HEK293 (cell line): ENCODE measurements at regions not wholly inside any gene's neighbourhood (a gene's known extent, or its start where the extent isn't known, plus 50 kb on each side); places are given as distances from the start of the nearest gene placed in this dataset.

Experiments
- CTCF ChIA-PET: fragments of 350-600 bp; formaldehyde crosslinking; extraction: SDS; loops from one replicate; lab custom pipeline; 2021; ENCODE audit warnings: antibody characterized with exemption; lab: Yijun Ruan, JAX
- POLR2A ChIA-PET: fragments of 300-600 bp; formaldehyde crosslinking; extraction: SDS; loops from one replicate; lab custom pipeline; 2020; ENCODE audit warnings: antibody characterized with exemption, inconsistent platforms; lab: Yijun Ruan, JAX
- H3K27ac ChIP-seq: fragments of 200-500 bp; sonication (Bioruptor generic); 2 replicates; pipeline ENCODE4 v1.5.1; 2014; ENCODE audit warnings: low read depth, low read length, control low read depth, inconsistent platforms; ENCODE audit errors: extremely low read depth
- H3K36me3 ChIP-seq, 2 experiments: fragments of 200-500 bp in 1 of 2; sonication (Bioruptor generic) in 1 of 2; 1 replicate in 1 of 2; 2 replicates in 1 of 2; pipeline ENCODE4 v1.5.1; 2014 to 2017; ENCODE audit warnings: inconsistent platforms in 2 of 2, low read length in 2 of 2; ENCODE audit not compliant: control insufficient read depth in 2 of 2, insufficient read depth in 1 of 2
- H3K4me1 ChIP-seq: fragments of 200-500 bp; sonication (Bioruptor generic); 2 replicates; pipeline ENCODE4 v1.5.1; 2014; ENCODE audit warnings: mild to moderate bottlenecking, low read length, inconsistent platforms; ENCODE audit not compliant: control insufficient read depth, insufficient read depth
- H3K4me3 ChIP-seq: 2 replicates; pipeline ENCODE4 v1.5.1; 2011; ENCODE audit warnings: low read depth, mild to moderate bottlenecking, control low read depth, low read length, moderate library complexity
- H3K9me3 ChIP-seq: fragments of 200-500 bp; sonication (Bioruptor generic); 2 replicates; pipeline ENCODE4 v1.5.1; 2014; ENCODE audit warnings: low read depth, low read length, inconsistent platforms; ENCODE audit not compliant: control insufficient read depth, insufficient read depth
- RBAK ChIP-seq: fragments of 450-650 bp; formaldehyde crosslinking; IDR thresholded peaks from 2 replicates; pipeline ENCODE4 v1.5.1; 2016; ENCODE audit warnings: missing biosample characterization, missing genetic modification characterization
- SCRT1 ChIP-seq: fragments of 450-650 bp; formaldehyde crosslinking; IDR thresholded peaks from 2 replicates; pipeline ENCODE4 v1.5.1; 2016; ENCODE audit warnings: missing biosample characterization, missing genetic modification characterization, borderline replicate concordance
- SCRT2 ChIP-seq: fragments of 450-650 bp; formaldehyde crosslinking; IDR thresholded peaks from 2 replicates; pipeline ENCODE4 v1.5.1; 2016; ENCODE audit warnings: missing biosample characterization, missing genetic modification characterization
- YY1 ChIP-seq: fragments of 450-650 bp; formaldehyde crosslinking; IDR thresholded peaks from 2 replicates; pipeline ENCODE4 v1.5.1; 2018; ENCODE audit warnings: missing biosample characterization, missing genetic modification characterization
- ZNF114 ChIP-seq: fragments of 450-650 bp; formaldehyde crosslinking; IDR thresholded peaks from 2 replicates; pipeline ENCODE4 v1.5.0; 2017; ENCODE audit warnings: missing biosample characterization, missing genetic modification characterization
- ZNF121 ChIP-seq: fragments of 450-650 bp; formaldehyde crosslinking; IDR thresholded peaks from 2 replicates; pipeline ENCODE4 v1.5.1; 2016; ENCODE audit warnings: missing biosample characterization, missing genetic modification characterization
- ZNF133 ChIP-seq: fragments of 450-650 bp; formaldehyde crosslinking; IDR thresholded peaks from 2 replicates; pipeline ENCODE4 v1.5.1; 2016; ENCODE audit warnings: missing biosample characterization, missing genetic modification characterization
- ZNF140 ChIP-seq: fragments of 450-650 bp; formaldehyde crosslinking; IDR thresholded peaks from 2 replicates; pipeline ENCODE4 v1.5.1; 2016; ENCODE audit warnings: missing biosample characterization, missing genetic modification characterization
- ZNF211 ChIP-seq: fragments of 450-650 bp; formaldehyde crosslinking; IDR thresholded peaks from 2 replicates; pipeline ENCODE4 v1.5.1; 2016; ENCODE audit warnings: low read depth, missing biosample characterization, missing genetic modification characterization
- ZNF266 ChIP-seq: fragments of 450-650 bp; formaldehyde crosslinking; IDR thresholded peaks from 2 replicates; pipeline ENCODE4 v1.5.1; 2016; ENCODE audit warnings: missing biosample characterization, missing genetic modification characterization, low read depth
- ZNF473 ChIP-seq: fragments of 450-650 bp; formaldehyde crosslinking; IDR thresholded peaks from 2 replicates; pipeline ENCODE4 v1.5.1; 2017; ENCODE audit warnings: missing biosample characterization, missing genetic modification characterization
- ZNF629 ChIP-seq: fragments of 450-650 bp; formaldehyde crosslinking; IDR thresholded peaks from 2 replicates; pipeline ENCODE4 v1.5.1; 2017; ENCODE audit warnings: missing biosample characterization, missing genetic modification characterization
- ZNF664 ChIP-seq: fragments of 450-650 bp; formaldehyde crosslinking; IDR thresholded peaks from 2 replicates; pipeline ENCODE4 v1.5.1; 2016; ENCODE audit warnings: missing biosample characterization, missing genetic modification characterization
- TF ChIP-seq, protein P1 (sequence below): IDR thresholded peaks from 2 replicates; pipeline ENCODE4 v1.6.1; 2011; ENCODE audit warnings: mild to moderate bottlenecking, low read depth, low read length, borderline replicate concordance
- TF ChIP-seq, protein P2 (sequence below): fragments of 450-650 bp; formaldehyde crosslinking; IDR thresholded peaks from 2 replicates; pipeline ENCODE4 v1.5.1; 2017; ENCODE audit warnings: missing biosample characterization, missing genetic modification characterization
- TF ChIP-seq, protein P3 (sequence below): fragments of 450-650 bp; formaldehyde crosslinking; IDR thresholded peaks from 2 replicates; pipeline ENCODE4 v1.5.1; 2017; ENCODE audit warnings: missing biosample characterization, missing genetic modification characterization
- TF ChIP-seq, protein P4 (sequence below): fragments of 450-650 bp; formaldehyde crosslinking; IDR thresholded peaks from 2 replicates; pipeline ENCODE4 v1.5.1; 2017; ENCODE audit warnings: missing biosample characterization, missing genetic modification characterization
- TF ChIP-seq, protein P5 (sequence below): fragments of 450-650 bp; formaldehyde crosslinking; IDR thresholded peaks from 2 replicates; pipeline ENCODE4 v1.5.1; 2016; ENCODE audit warnings: missing biosample characterization, missing genetic modification characterization

DNA sequence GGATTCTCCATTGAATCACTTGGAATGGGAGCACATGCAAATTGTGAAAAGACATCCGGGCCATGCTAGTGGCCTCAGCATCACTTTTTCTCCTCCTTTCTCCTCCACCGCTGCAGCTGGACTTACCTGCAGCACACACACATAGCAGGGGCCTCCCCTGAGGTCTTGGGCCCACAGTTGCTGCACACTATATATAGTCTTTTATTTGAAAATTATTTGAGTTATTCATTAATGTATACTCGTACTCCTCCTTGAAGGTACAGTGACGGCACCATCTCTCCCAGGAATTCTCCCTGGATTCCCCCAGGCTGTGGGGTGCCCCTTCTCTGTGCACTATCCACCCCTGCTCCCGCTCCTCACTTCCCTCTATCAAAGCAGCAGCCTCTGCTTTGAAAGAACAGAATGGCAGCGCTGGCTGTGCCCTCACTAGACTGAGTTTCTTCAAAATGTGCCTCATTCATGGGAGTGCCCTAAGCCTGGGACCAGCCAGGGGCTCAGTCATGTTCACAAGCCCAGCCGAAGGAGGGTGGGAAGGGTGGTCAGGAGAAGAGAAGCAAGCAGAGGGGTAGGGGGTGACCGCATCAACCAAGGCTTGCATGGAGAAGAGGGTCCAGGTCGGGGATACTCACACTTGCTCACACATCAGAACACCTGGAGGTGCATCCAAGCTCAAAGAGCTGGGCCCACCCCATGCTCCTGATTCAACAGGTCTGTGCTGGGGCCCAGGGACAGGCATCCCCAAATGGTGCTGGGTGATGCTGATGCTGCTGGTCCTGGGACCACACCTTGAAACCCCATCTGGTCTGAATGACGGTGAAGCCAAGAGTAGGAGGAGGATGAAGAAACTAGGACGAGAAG lies 156.2 kb upstream of the ZMIZ1 start:
- ChIA-PET POLR2A (no interaction called here), CTCF (no interaction called here)
- Histone ChIP-seq H3K27ac (no peak overlapping the region), H3K9me3 (no peaks in the 10 kb centered on the region), H3K4me1 (no peaks in the 10 kb centered on the region), H3K4me3 (no peak overlapping the region), H3K36me3 (no peaks in the 10 kb centered on the region)
- TF ChIP-seq ZNF114 (tag by site-specific recombination): no peak
- TF ChIP-seq ZNF211 (tag by site-specific recombination): no peak
- peak; percentile 84 for TF ChIP-seq SCRT2 (tag by site-specific recombination)
- TF ChIP-seq SCRT1 (tag by site-specific recombination): peak; percentile 84

DNA sequence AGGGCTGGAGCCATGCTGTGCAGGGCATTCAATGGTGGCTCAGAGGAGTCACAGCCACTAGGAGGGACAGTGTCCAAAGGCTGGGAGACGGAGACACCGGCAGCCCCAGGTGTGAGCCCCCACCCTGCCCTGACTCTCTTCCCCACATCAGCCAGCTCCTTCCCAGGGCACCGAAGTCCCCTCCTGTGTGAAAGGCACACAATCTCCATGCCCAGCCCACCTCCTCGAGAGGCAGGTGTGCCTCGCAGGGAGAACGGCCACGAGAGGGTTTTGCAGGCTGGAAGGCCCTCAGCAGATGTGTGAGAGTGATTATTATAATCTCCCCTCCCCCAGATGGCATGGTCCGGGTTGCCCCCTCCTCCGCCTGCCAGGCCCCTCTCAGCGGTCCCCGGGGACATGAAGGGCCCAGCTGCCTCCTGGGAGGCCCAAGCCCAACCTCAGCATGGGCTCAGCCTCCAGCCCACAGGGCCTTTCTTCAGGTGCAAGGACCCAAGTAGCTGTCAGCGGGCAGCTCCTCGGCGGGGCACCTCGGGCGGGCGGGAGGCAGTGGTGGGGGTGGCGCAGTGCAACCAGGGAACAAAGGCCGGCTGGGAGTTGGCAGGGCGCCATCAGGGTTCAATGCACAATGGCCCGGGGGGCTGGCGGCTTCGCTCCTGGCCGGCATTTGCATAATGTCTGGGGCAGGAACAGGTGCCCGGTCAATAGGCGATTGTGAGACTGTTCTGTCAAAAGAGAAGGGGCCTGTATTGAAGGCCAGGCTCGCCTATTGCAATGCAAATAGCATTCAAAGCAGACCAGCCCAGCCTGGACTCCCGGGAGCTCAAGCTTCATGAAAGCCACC lies 155.3 kb upstream of the ZMIZ1 start:
- H3K27ac ChIP-seq: no peak overlapping the region
- H3K4me1 ChIP-seq: no peaks in the 10 kb centered on the region
- TF ChIP-seq, protein P1, sequence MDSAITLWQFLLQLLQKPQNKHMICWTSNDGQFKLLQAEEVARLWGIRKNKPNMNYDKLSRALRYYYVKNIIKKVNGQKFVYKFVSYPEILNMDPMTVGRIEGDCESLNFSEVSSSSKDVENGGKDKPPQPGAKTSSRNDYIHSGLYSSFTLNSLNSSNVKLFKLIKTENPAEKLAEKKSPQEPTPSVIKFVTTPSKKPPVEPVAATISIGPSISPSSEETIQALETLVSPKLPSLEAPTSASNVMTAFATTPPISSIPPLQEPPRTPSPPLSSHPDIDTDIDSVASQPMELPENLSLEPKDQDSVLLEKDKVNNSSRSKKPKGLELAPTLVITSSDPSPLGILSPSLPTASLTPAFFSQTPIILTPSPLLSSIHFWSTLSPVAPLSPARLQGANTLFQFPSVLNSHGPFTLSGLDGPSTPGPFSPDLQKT: no peak
- TF ChIP-seq ZNF473 (no peak), ZNF140 (no peak), ZNF664 (tag by site-specific recombination) (no peak), RBAK (no peak), ZNF266 (tag by site-specific recombination) (no peak), ZNF133 (tag by site-specific recombination) (no peak), YY1 (tag by site-specific recombination) (no peak), ZNF629 (tag by site-specific recombination) (no peak), ZNF121 (tag by site-specific recombination) (no peak)
- TF ChIP-seq, protein P2, sequence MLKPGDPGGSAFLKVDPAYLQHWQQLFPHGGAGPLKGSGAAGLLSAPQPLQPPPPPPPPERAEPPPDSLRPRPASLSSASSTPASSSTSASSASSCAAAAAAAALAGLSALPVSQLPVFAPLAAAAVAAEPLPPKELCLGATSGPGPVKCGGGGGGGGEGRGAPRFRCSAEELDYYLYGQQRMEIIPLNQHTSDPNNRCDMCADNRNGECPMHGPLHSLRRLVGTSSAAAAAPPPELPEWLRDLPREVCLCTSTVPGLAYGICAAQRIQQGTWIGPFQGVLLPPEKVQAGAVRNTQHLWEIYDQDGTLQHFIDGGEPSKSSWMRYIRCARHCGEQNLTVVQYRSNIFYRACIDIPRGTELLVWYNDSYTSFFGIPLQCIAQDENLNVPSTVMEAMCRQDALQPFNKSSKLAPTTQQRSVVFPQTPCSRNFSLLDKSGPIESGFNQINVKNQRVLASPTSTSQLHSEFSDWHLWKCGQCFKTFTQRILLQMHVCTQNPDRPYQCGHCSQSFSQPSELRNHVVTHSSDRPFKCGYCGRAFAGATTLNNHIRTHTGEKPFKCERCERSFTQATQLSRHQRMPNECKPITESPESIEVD (tag by site-specific recombination): no peak
- TF ChIP-seq, protein P3, sequence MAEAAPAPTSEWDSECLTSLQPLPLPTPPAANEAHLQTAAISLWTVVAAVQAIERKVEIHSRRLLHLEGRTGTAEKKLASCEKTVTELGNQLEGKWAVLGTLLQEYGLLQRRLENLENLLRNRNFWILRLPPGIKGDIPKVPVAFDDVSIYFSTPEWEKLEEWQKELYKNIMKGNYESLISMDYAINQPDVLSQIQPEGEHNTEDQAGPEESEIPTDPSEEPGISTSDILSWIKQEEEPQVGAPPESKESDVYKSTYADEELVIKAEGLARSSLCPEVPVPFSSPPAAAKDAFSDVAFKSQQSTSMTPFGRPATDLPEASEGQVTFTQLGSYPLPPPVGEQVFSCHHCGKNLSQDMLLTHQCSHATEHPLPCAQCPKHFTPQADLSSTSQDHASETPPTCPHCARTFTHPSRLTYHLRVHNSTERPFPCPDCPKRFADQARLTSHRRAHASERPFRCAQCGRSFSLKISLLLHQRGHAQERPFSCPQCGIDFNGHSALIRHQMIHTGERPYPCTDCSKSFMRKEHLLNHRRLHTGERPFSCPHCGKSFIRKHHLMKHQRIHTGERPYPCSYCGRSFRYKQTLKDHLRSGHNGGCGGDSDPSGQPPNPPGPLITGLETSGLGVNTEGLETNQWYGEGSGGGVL (tag by site-specific recombination): no peak
- TF ChIP-seq, protein P4, sequence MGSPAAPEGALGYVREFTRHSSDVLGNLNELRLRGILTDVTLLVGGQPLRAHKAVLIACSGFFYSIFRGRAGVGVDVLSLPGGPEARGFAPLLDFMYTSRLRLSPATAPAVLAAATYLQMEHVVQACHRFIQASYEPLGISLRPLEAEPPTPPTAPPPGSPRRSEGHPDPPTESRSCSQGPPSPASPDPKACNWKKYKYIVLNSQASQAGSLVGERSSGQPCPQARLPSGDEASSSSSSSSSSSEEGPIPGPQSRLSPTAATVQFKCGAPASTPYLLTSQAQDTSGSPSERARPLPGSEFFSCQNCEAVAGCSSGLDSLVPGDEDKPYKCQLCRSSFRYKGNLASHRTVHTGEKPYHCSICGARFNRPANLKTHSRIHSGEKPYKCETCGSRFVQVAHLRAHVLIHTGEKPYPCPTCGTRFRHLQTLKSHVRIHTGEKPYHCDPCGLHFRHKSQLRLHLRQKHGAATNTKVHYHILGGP (tag by site-specific recombination): no peak
- TF ChIP-seq, protein P5, sequence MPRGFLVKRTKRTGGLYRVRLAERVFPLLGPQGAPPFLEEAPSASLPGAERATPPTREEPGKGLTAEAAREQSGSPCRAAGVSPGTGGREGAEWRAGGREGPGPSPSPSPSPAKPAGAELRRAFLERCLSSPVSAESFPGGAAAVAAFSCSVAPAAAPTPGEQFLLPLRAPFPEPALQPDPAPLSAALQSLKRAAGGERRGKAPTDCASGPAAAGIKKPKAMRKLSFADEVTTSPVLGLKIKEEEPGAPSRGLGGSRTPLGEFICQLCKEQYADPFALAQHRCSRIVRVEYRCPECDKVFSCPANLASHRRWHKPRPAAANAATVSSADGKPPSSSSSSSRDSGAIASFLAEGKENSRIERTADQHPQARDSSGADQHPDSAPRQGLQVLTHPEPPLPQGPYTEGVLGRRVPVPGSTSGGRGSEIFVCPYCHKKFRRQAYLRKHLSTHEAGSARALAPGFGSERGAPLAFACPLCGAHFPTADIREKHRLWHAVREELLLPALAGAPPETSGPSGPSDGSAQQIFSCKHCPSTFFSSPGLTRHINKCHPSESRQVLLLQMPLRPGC (tag by site-specific recombination): no peak
- TF ChIP-seq, all 188 proteins: peak for 0
- Histone ChIP-seq H3K4me3 (no peak overlapping the region), H3K36me3 (no peaks in the 10 kb centered on the region), H3K9me3 (no peaks in the 10 kb centered on the region)
- CTCF ChIA-PET: no interaction called here
- POLR2A ChIA-PET: no interaction called here
